ENCODE measurements at regions not wholly inside any gene's neighbourhood (a gene's known extent, or its start where the extent isn't known, plus 50 kb on each side); places are given as distances from the start of the nearest gene placed in this dataset.
"Not testable (repeated sequence)": the region's sequence is repeated elsewhere in the genome, so short reads cannot be mapped to it uniquely, and the experiment has no call there.

- ChIA-PET CTCF (no interaction called here), POLR2A (no interaction called here)
- Mint-ChIP-seq H3K27me3 (no peaks in the 10 kb centered on the region), H3K9me3 (ENCODE audit: low read depth) (no peaks in the 10 kb centered on the region), H3K36me3 (ENCODE audit: low read depth) (peaks cover 5% of the 10 kb centered on the region), H3K4me3 (no peak overlapping the region), H3K27ac (no peak overlapping the region), H3K4me1 (peaks cover 29% of the 10 kb centered on the region)
- intact Hi-C loops (cut with DNase I, micrococcal nuclease), result no loop called here
- no peak for ATAC-seq
- DNase-seq, result no peak
Observed at GRCh38 chr13:33682020-33682564, 135.9 kb upstream of the RFC3 start.

DNA sequence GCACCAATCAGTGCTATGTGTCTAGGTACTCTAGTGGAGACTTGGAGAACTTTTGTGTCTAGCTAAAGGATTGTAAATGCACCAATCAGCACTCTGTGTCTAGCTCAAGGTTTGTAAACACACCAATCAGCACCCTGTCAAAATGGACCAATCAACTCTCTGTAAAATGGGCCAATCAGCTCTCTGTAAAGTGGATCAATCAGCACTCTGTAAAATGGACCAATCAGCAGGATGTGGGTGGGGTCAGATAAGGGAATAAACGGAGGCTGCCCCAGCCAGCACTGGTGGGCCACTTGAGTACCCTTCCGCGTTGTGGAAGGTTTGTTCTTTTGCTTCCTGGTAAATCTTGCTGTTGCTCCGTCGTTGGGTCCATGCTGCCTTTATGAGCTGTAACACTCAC, 135.3 kb upstream of the RFC3 start:
- H3K27ac Mint-ChIP-seq; H3K36me3 Mint-ChIP-seq (ENCODE audit: low read depth); H3K9me3 Mint-ChIP-seq (ENCODE audit: low read depth); ATAC-seq; H3K27me3 Mint-ChIP-seq; DNase-seq; intact Hi-C loops (cut with DNase I, micrococcal nuclease); POLR2A ChIA-PET; H3K4me3 Mint-ChIP-seq: not testable (repeated sequence)
- CTCF ChIA-PET, result interaction anchor here (0.5 kb wide), 1 partner anchor 137 kb away, joined by 3 read pairs; no protein-coding TSS in a partner anchor
- peaks cover 24% of the 10 kb centered on the region for H3K4me1 Mint-ChIP-seq

DNA sequence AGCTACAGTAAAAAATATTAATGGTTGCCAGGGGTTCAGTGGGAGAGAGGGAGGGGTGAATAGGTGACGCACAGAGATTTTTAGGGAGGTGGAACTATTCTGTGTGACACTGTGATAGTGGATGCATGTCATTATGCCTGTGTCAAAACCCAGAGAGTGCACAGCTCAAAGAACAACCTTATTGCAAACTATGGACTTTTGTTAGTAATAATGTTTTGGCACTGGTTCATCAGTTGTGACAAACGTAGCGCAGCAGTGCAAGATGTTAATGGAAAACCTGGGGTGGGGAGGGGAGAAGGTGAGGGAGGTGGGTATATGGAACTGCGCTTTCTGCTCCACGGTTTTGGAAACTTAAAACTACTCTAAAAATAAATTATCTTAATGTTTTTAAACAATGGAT, 134.6 kb upstream of the RFC3 start:
- ATAC-seq (no peak), DNase-seq (no peak)
- peaks cover 20% of the 10 kb centered on the region for H3K4me1 Mint-ChIP-seq
- peak overlapping the region; percentile 1 for H3K27ac Mint-ChIP-seq
- POLR2A ChIA-PET, result no interaction called here
- CTCF ChIA-PET, result interaction anchor here (0.5 kb wide), 1 partner anchor 138 kb away, joined by 3 read pairs; no protein-coding TSS in a partner anchor
- no peaks in the 10 kb centered on the region for H3K27me3 Mint-ChIP-seq
- no peak overlapping the region for H3K4me3 Mint-ChIP-seq
- intact Hi-C loops (cut with DNase I, micrococcal nuclease), result no loop called here
- peaks cover 5% of the 10 kb centered on the region for H3K36me3 Mint-ChIP-seq (ENCODE audit: low read depth)
- H3K9me3 Mint-ChIP-seq (ENCODE audit: low read depth), result no peaks in the 10 kb centered on the region

DNA sequence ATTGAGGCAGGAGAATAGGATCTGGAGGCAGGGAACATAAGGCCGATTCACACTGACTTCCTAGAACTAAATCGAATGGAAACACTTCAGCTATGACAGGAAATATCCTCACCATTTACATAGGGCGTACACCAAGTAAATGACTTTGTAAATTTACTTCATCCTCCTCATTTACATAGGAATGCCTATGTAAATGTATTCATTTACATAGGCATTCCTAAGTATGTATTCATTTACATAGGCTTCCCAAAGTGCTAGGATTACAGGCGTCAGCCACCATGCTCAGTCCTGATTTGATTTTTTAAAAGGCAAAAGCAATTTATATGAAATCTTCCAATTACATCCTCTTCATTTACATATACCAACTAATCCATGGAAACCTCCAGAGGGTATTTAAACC, 133.1 kb upstream of the RFC3 start:
- H3K4me1 Mint-ChIP-seq, result peaks cover 6% of the 10 kb centered on the region
- ATAC-seq (no peak), DNase-seq (no peak)
- no peak overlapping the region for H3K27ac Mint-ChIP-seq
- peaks cover 5% of the 10 kb centered on the region for H3K36me3 Mint-ChIP-seq (ENCODE audit: low read depth)
- intact Hi-C loops (cut with DNase I, micrococcal nuclease), result no loop called here
- H3K27me3 Mint-ChIP-seq, result no peaks in the 10 kb centered on the region
- no peak overlapping the region for H3K4me3 Mint-ChIP-seq
- H3K9me3 Mint-ChIP-seq (ENCODE audit: low read depth), result no peaks in the 10 kb centered on the region
- CTCF ChIA-PET, result no interaction called here
- POLR2A ChIA-PET, result no interaction called here

- CTCF ChIA-PET, result interaction anchor here (0.6 to 1.4 kb wide), 3 partner anchors 9 to 1060 kb away, joined by 3 read pairs; no protein-coding TSS in a partner anchor
- POLR2A ChIA-PET, result no interaction called here
- Mint-ChIP-seq H3K9me3 (ENCODE audit: low read depth) (peaks cover 2% of the 10 kb centered on the region), H3K27ac (no peak overlapping the region), H3K36me3 (ENCODE audit: low read depth) (peaks cover 3% of the 10 kb centered on the region), H3K4me3 (no peak overlapping the region), H3K27me3 (no peaks in the 10 kb centered on the region), H3K4me1 (peaks cover 5% of the 10 kb centered on the region)
- ATAC-seq, result no peak
- intact Hi-C loops (cut with DNase I, micrococcal nuclease), result no loop called here
- DNase-seq, result no peak
Observed at GRCh38 chr13:33686772-33687480, 131.0 kb upstream of the RFC3 start.

- ATAC-seq (peak; percentile 53), DNase-seq (peak; percentile 22)
- H3K4me1 Mint-ChIP-seq, result peaks cover 1% of the 10 kb centered on the region
- H3K27ac Mint-ChIP-seq, result no peak overlapping the region
- ChIA-PET POLR2A (interaction anchor here (0.6 kb wide), 1 partner anchor 11 kb away, joined by 3 read pairs; no protein-coding TSS in a partner anchor), CTCF (interaction anchor here (0.6 kb wide), 2 partner anchors 12 to 35 kb away, joined by 3 to 4 read pairs; no protein-coding TSS in a partner anchor)
- H3K9me3 Mint-ChIP-seq (ENCODE audit: low read depth), result peaks cover 4% of the 10 kb centered on the region
- no peaks in the 10 kb centered on the region for H3K27me3 Mint-ChIP-seq
- intact Hi-C loops (cut with DNase I, micrococcal nuclease), result no loop called here
- peaks cover 1% of the 10 kb centered on the region for H3K36me3 Mint-ChIP-seq (ENCODE audit: low read depth)
- H3K4me3 Mint-ChIP-seq, result no peak overlapping the region
Observed at GRCh38 chr13:33690354-33690753, 127.6 kb upstream of the RFC3 start.

- no peak overlapping the region for H3K27ac Mint-ChIP-seq
- no peak overlapping the region for H3K4me3 Mint-ChIP-seq
- peaks cover 8% of the 10 kb centered on the region for H3K4me1 Mint-ChIP-seq
- POLR2A ChIA-PET, result no interaction called here
- peaks cover 4% of the 10 kb centered on the region for H3K9me3 Mint-ChIP-seq (ENCODE audit: low read depth)
- no peaks in the 10 kb centered on the region for H3K27me3 Mint-ChIP-seq
- intact Hi-C loops (cut with DNase I, micrococcal nuclease), result no loop called here
- peaks cover 1% of the 10 kb centered on the region for H3K36me3 Mint-ChIP-seq (ENCODE audit: low read depth)
- ATAC-seq, result no peak
- CTCF ChIA-PET, result interaction anchor here (1.2 kb wide), 1 partner anchor 41 kb away, joined by 3 read pairs; no protein-coding TSS in a partner anchor
- DNase-seq, result no peak
Observed at GRCh38 chr13:33691980-33692379, 126.0 kb upstream of the RFC3 start.

- CTCF ChIA-PET, result interaction anchor here (0.7 kb wide), 1 partner anchor 610 kb away, joined by 3 read pairs; no protein-coding TSS in a partner anchor
- Mint-ChIP-seq H3K9me3 (ENCODE audit: low read depth) (peaks cover 4% of the 10 kb centered on the region), H3K4me3 (no peak overlapping the region), H3K27me3 (no peaks in the 10 kb centered on the region), H3K27ac (no peak overlapping the region), H3K4me1 (peaks cover 8% of the 10 kb centered on the region), H3K36me3 (ENCODE audit: low read depth) (peaks cover 1% of the 10 kb centered on the region)
- intact Hi-C loops (cut with DNase I, micrococcal nuclease), result no loop called here
- ATAC-seq (no peak), DNase-seq (no peak)
- POLR2A ChIA-PET, result no interaction called here
Observed at GRCh38 chr13:33692531-33692930, 125.4 kb upstream of the RFC3 start.

DNA sequence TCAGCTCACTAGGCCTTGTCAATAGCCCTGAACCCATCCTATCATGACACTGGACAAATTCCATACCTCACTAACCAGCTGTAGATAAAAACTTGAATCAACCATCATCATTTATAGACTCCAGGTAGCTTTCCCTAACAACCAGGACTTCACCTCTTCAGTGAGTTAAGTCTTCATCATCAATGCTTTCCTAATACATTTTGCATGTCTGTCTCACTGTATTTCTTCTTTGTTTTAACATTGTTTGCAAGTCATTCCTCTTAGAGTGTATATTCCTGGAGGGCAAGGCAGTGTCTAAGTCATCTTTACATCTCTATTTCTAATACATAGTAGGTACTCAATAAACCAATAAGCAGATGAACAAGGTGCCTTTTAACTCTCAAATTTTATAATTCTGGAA, 123.4 kb upstream of the RFC3 start:
- POLR2A ChIA-PET, result no interaction called here
- CTCF ChIA-PET, result interaction anchor here (0.5 kb wide), 1 partner anchor 409 kb away, joined by 4 read pairs; no protein-coding TSS in a partner anchor
- intact Hi-C loops (cut with DNase I, micrococcal nuclease), result no loop called here

DNA sequence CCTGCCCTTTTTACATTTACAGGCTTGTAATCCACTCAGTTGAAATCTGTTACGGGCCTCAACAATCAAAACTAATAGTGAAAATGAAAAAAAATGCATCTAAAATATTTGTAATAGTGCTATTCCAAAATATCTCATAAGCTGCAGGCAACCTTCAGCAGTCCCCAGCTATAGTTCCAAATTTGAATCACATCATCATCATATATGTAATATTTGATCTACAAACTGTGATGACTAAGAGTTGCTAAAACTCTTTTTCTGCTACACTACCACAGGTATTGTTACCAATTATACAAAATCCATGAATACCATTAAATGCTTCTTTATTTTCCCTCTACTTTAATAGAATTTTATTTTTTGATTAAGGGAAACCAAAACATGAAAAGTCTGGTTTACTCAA, 121.4 kb upstream of the RFC3 start:
- ChIA-PET CTCF (interaction anchor here (1.0 to 1.7 kb wide), 3 partner anchors 10 to 170 kb away, joined by 3 to 5 read pairs (median 3); no protein-coding TSS in a partner anchor), POLR2A (no interaction called here)
- intact Hi-C loops (cut with DNase I, micrococcal nuclease), result no loop called here
- DNase-seq, result no peak
- peaks cover 4% of the 10 kb centered on the region for H3K9me3 Mint-ChIP-seq (ENCODE audit: low read depth)
- H3K4me3 Mint-ChIP-seq, result no peak overlapping the region
- peaks cover 1% of the 10 kb centered on the region for H3K36me3 Mint-ChIP-seq (ENCODE audit: low read depth)
- H3K4me1 Mint-ChIP-seq, result peaks cover 8% of the 10 kb centered on the region
- ATAC-seq, result peak; percentile 68
- peak overlapping the region; percentile 37 for H3K27ac Mint-ChIP-seq
- H3K27me3 Mint-ChIP-seq, result peaks cover 7% of the 10 kb centered on the region

More for the DNA sequence above, 123.4 kb upstream of the RFC3 start:
- Mint-ChIP-seq H3K27ac (no peak overlapping the region), H3K27me3 (peaks cover 2% of the 10 kb centered on the region), H3K36me3 (ENCODE audit: low read depth) (peaks cover 1% of the 10 kb centered on the region), H3K4me3 (no peak overlapping the region), H3K9me3 (ENCODE audit: low read depth) (peaks cover 4% of the 10 kb centered on the region), H3K4me1 (peaks cover 8% of the 10 kb centered on the region)
- no peak for ATAC-seq
- no peak for DNase-seq

GRCh38 chr13:33697926-33698325, 120.0 kb upstream of the RFC3 start:
- Mint-ChIP-seq H3K27me3 (peaks cover 9% of the 10 kb centered on the region), H3K4me3 (no peak overlapping the region), H3K4me1 (peaks cover 8% of the 10 kb centered on the region), H3K27ac (no peak overlapping the region), H3K36me3 (ENCODE audit: low read depth) (no peaks in the 10 kb centered on the region), H3K9me3 (ENCODE audit: low read depth) (no peaks in the 10 kb centered on the region)
- intact Hi-C loops (cut with DNase I, micrococcal nuclease), result no loop called here
- ChIA-PET CTCF (no interaction called here), POLR2A (no interaction called here)
- ATAC-seq, result no peak
- DNase-seq, result no peak

DNA sequence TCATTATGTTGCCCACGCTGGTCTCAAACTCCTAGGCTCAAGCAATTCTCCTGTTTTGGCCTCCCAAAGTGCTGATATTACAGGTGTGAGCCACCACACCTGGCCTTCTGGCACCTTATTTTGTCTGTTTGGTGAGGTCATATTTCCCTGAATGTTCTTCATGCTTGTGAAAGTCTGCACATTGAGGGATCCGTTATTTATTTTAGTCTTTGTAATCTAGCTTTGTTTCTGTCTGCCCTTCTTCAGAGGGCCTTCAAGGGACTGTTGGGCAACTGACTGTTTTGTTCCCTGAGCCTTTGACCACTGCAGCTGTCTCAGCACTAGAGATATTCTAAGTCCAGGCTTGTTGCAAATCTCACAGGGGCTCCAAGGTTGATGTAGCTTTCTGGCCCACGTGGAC, 110.5 kb upstream of the RFC3 start:
- DNase-seq, result no peak
- ChIA-PET POLR2A (no interaction called here), CTCF (interaction anchor here (0.7 to 1.2 kb wide), 2 partner anchors 16 to 105 kb away, joined by 3 to 4 read pairs; no protein-coding TSS in a partner anchor)
- H3K4me1 Mint-ChIP-seq, result no peaks in the 10 kb centered on the region
- ATAC-seq, result no peak
- H3K36me3 Mint-ChIP-seq (ENCODE audit: low read depth), result peaks cover 6% of the 10 kb centered on the region
- H3K4me3 Mint-ChIP-seq, result no peak overlapping the region
- H3K27me3 Mint-ChIP-seq, result peaks cover 23% of the 10 kb centered on the region
- no peak overlapping the region for H3K27ac Mint-ChIP-seq
- H3K9me3 Mint-ChIP-seq (ENCODE audit: low read depth), result peaks cover 7% of the 10 kb centered on the region
- intact Hi-C loops (cut with DNase I, micrococcal nuclease), result no loop called here
